Progenitor cell of endocrine pancreas (in vitro differentiated cells): ENCODE measurements at regions not wholly inside any gene's neighbourhood (a gene's known extent, or its start where the extent isn't known, plus 50 kb on each side); places are given as distances from the start of the nearest gene placed in this dataset.

Source experiments
- DNase-seq: peaks from one replicate; pipeline ENCODE4 v3.0.0; 2021; ENCODE audit warnings: low spot score; ENCODE audit not compliant: unreplicated experiment
- H3K27ac Mint-ChIP-seq: 2 replicates; pipeline ENCODE4 v1.8.0; 2021; ENCODE audit warnings: mild to moderate bottlenecking, moderate library complexity, mixed read lengths
- H3K27me3 Mint-ChIP-seq: 2 replicates; pipeline ENCODE4 v1.8.0; 2021; ENCODE audit warnings: mixed read lengths
- H3K36me3 Mint-ChIP-seq: 2 replicates; pipeline ENCODE4 v1.8.0; 2022; ENCODE audit warnings: mixed read lengths; ENCODE audit not compliant: insufficient read depth
- H3K4me1 Mint-ChIP-seq: 2 replicates; pipeline ENCODE4 v1.8.0; 2021; ENCODE audit warnings: low read depth, mixed read lengths
- H3K4me3 Mint-ChIP-seq: 2 replicates; pipeline ENCODE4 v1.8.0; 2021; ENCODE audit warnings: low read depth, mild to moderate bottlenecking, moderate library complexity, mixed read lengths
- H3K9me3 Mint-ChIP-seq: 2 replicates; pipeline ENCODE4 v1.8.0; 2021; ENCODE audit warnings: low read depth, mixed read lengths
- TF ChIP-seq, protein P1 (sequence below): fragments of 200-600 bp; sonication (generic); IDR thresholded peaks from one replicate; pipeline ENCODE4 v1.5.0; 2021; ENCODE audit warnings: antibody characterized with exemption, mild to moderate bottlenecking; ENCODE audit not compliant: unreplicated experiment

- peaks cover 1% of the 10 kb centered on the region for H3K4me1 Mint-ChIP-seq
- H3K4me3 Mint-ChIP-seq: no peak overlapping the region
- TF ChIP-seq, protein P1, sequence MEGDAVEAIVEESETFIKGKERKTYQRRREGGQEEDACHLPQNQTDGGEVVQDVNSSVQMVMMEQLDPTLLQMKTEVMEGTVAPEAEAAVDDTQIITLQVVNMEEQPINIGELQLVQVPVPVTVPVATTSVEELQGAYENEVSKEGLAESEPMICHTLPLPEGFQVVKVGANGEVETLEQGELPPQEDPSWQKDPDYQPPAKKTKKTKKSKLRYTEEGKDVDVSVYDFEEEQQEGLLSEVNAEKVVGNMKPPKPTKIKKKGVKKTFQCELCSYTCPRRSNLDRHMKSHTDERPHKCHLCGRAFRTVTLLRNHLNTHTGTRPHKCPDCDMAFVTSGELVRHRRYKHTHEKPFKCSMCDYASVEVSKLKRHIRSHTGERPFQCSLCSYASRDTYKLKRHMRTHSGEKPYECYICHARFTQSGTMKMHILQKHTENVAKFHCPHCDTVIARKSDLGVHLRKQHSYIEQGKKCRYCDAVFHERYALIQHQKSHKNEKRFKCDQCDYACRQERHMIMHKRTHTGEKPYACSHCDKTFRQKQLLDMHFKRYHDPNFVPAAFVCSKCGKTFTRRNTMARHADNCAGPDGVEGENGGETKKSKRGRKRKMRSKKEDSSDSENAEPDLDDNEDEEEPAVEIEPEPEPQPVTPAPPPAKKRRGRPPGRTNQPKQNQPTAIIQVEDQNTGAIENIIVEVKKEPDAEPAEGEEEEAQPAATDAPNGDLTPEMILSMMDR: no peak
- no peaks in the 10 kb centered on the region for H3K9me3 Mint-ChIP-seq
- no peaks in the 10 kb centered on the region for H3K36me3 Mint-ChIP-seq
- no peak overlapping the region for H3K27ac Mint-ChIP-seq
- peaks cover 7% of the 10 kb centered on the region for H3K27me3 Mint-ChIP-seq
- DNase-seq: no peak
Observed at GRCh38 chr15:96112018-96112417, 218.5 kb upstream of the NR2F2 start.

- Mint-ChIP-seq H3K9me3 (no peaks in the 10 kb centered on the region), H3K36me3 (no peaks in the 10 kb centered on the region)
Observed at GRCh38 chr15:96115642-96116041, 214.9 kb upstream of the NR2F2 start.

GRCh38 chr15:96117270-96117669, 213.2 kb upstream of the NR2F2 start:
- no peak for DNase-seq
- TF ChIP-seq, protein P1: no peak
- Mint-ChIP-seq H3K27ac (no peak overlapping the region), H3K4me3 (no peak overlapping the region), H3K9me3 (no peaks in the 10 kb centered on the region), H3K36me3 (no peaks in the 10 kb centered on the region), H3K27me3 (no peaks in the 10 kb centered on the region), H3K4me1 (peaks cover 4% of the 10 kb centered on the region)

More at GRCh38 chr15:96115642-96116041, 214.9 kb upstream of the NR2F2 start:
- Mint-ChIP-seq H3K27ac (no peak overlapping the region), H3K4me1 (peaks cover 3% of the 10 kb centered on the region), H3K27me3 (no peaks in the 10 kb centered on the region), H3K4me3 (no peak overlapping the region)
- TF ChIP-seq, protein P1: no peak
- no peak for DNase-seq

DNA sequence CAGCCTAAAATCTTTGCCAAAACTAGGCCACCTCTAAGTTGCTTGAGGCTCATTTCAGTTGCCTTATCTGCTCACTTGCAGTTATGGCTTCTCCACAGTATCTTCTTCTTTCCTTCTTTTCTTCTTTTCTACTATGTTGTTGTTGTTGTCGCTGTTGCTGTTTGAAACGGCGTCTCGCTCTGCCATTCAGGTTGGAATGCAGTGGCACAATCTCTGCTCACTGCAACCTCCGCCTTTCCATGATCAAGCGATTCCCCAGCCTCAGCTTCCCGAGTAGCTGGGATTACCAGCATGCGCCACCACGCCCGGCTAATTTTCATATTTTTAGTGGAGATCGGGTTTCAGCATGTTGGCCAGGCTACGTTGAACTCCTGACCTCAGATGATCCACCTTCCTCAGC, 210.8 kb upstream of the NR2F2 start:
- H3K4me1 Mint-ChIP-seq: peaks cover 21% of the 10 kb centered on the region
- no peak for DNase-seq
- H3K27ac Mint-ChIP-seq: peak overlapping the region; percentile 80
- H3K9me3 Mint-ChIP-seq: no peaks in the 10 kb centered on the region
- H3K36me3 Mint-ChIP-seq: no peaks in the 10 kb centered on the region
- TF ChIP-seq, protein P1: no peak
- H3K27me3 Mint-ChIP-seq: no peaks in the 10 kb centered on the region
- H3K4me3 Mint-ChIP-seq: no peak overlapping the region

DNA sequence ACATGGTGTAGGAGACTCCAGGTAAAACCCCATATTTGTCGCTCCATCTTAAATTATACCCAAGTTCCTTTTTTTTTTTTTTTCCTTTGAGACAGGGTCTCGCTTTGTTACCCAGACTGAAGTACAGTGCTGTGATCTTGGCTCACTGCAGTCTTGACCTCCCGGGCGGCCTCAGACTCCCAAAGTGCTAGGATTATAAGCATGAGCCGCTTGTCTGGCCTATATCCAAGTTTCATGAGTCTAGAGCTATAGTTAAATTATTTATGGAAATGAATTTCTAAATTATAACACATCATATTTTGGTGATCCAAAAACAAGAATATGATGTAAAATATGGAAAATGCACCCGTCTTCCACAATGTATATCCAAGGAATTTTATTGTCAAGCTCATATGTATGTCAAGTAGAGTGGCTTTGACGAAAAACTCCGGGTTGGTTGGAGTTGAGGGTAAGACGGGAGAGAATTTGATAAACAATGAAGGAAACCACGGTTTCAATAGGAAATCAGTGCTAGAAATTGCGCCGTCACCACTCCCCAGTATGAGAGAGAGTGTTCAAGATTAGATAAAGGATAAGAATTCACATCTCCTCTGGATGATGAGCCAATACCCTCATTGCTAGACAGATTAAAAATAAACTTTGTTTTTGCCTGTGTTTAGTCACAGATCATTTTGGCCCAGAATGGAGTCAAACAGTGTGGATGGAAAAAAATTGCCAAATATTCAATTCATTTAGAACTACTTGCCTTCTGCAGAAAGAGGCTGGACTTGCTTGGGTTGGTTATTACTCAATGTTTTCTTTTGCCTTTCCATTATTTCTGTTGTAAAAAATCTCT, 209.2 kb upstream of the NR2F2 start:
- H3K36me3 Mint-ChIP-seq: no peaks in the 10 kb centered on the region
- peaks cover 20% of the 10 kb centered on the region for H3K4me1 Mint-ChIP-seq
- no peak overlapping the region for H3K4me3 Mint-ChIP-seq
- DNase-seq: no peak
- no peaks in the 10 kb centered on the region for H3K27me3 Mint-ChIP-seq
- no peak overlapping the region for H3K27ac Mint-ChIP-seq
- TF ChIP-seq, protein P1: no peak
- no peaks in the 10 kb centered on the region for H3K9me3 Mint-ChIP-seq
